Osteocyte (in vitro differentiated cells): ENCODE measurements at regions not wholly inside any gene's neighbourhood (a gene's known extent, or its start where the extent isn't known, plus 50 kb on each side); places are given as distances from the start of the nearest gene placed in this dataset.

ENCODE experiments used
- DNase-seq: peaks from one replicate; pipeline ENCODE4 v3.0.0; 2021; ENCODE audit warnings: mixed read lengths; ENCODE audit not compliant: unreplicated experiment; ENCODE audit errors: extremely low spot score
- H3K27ac Mint-ChIP-seq: one replicate; pipeline ENCODE4 v1.8.0; 2021; ENCODE audit warnings: mild to moderate bottlenecking, mixed read lengths; ENCODE audit not compliant: unreplicated experiment
- H3K27me3 Mint-ChIP-seq: one replicate; pipeline ENCODE4 v1.8.0; 2021; ENCODE audit warnings: mixed read lengths; ENCODE audit not compliant: unreplicated experiment
- H3K36me3 Mint-ChIP-seq: one replicate; pipeline ENCODE4 v1.8.0; 2021; ENCODE audit warnings: mixed read lengths; ENCODE audit not compliant: unreplicated experiment
- H3K4me1 Mint-ChIP-seq: one replicate; pipeline ENCODE4 v1.8.0; 2021; ENCODE audit warnings: mixed read lengths; ENCODE audit not compliant: unreplicated experiment
- H3K4me3 Mint-ChIP-seq: one replicate; pipeline ENCODE4 v1.8.0; 2021; ENCODE audit warnings: mild to moderate bottlenecking, moderate library complexity, mixed read lengths; ENCODE audit not compliant: unreplicated experiment
- H3K9me3 Mint-ChIP-seq: one replicate; pipeline ENCODE4 v1.8.0; 2021; ENCODE audit warnings: mixed read lengths; ENCODE audit not compliant: unreplicated experiment
- CTCF ChIP-seq: fragments of 200-600 bp; sonication (generic); IDR thresholded peaks from 2 replicates; pipeline ENCODE4 v1.5.0; 2021; ENCODE audit warnings: antibody characterized with exemption, mild to moderate bottlenecking, moderate library complexity

GRCh38 chr1:5493275-5493674 is 498.9 kb downstream of the NPHP4 start:
- no peaks in the 10 kb centered on the region for H3K4me1 Mint-ChIP-seq
- no peak overlapping the region for H3K27ac Mint-ChIP-seq
- H3K36me3 Mint-ChIP-seq = no peaks in the 10 kb centered on the region
- no peak for TF ChIP-seq CTCF
- H3K27me3 Mint-ChIP-seq = no peaks in the 10 kb centered on the region
- peaks cover 5% of the 10 kb centered on the region for H3K9me3 Mint-ChIP-seq
- H3K4me3 Mint-ChIP-seq = no peak overlapping the region
- DNase-seq = no peak

GRCh38 chr1:5492846-5493245 is 499.4 kb downstream of the NPHP4 start:
- Mint-ChIP-seq H3K4me1 (no peaks in the 10 kb centered on the region), H3K36me3 (no peaks in the 10 kb centered on the region), H3K27ac (no peak overlapping the region), H3K4me3 (no peak overlapping the region), H3K9me3 (peaks cover 5% of the 10 kb centered on the region), H3K27me3 (no peaks in the 10 kb centered on the region)
- no peak for TF ChIP-seq CTCF
- DNase-seq = no peak

- Mint-ChIP-seq H3K27me3 (no peaks in the 10 kb centered on the region), H3K27ac (no peak overlapping the region), H3K4me3 (no peak overlapping the region)
These were observed 500.9 kb downstream of the NPHP4 start for GRCh38 chr1:5491207-5491904.

GRCh38 chr1:5490635-5491034 is 501.6 kb downstream of the NPHP4 start:
- H3K27ac Mint-ChIP-seq = no peak overlapping the region
- peaks cover 5% of the 10 kb centered on the region for H3K9me3 Mint-ChIP-seq
- TF ChIP-seq CTCF = no peak
- no peaks in the 10 kb centered on the region for H3K27me3 Mint-ChIP-seq
- no peak for DNase-seq
- no peaks in the 10 kb centered on the region for H3K4me1 Mint-ChIP-seq
- H3K36me3 Mint-ChIP-seq = no peaks in the 10 kb centered on the region
- H3K4me3 Mint-ChIP-seq = no peak overlapping the region

More at GRCh38 chr1:5491207-5491904, 500.9 kb downstream of the NPHP4 start:
- H3K4me1 Mint-ChIP-seq = no peaks in the 10 kb centered on the region
- no peaks in the 10 kb centered on the region for H3K36me3 Mint-ChIP-seq
- H3K9me3 Mint-ChIP-seq = peaks cover 5% of the 10 kb centered on the region
- no peak for DNase-seq
- TF ChIP-seq CTCF = no peak

- no peak overlapping the region for H3K4me3 Mint-ChIP-seq
- no peak overlapping the region for H3K27ac Mint-ChIP-seq
- DNase-seq = no peak
- no peaks in the 10 kb centered on the region for H3K27me3 Mint-ChIP-seq
- H3K36me3 Mint-ChIP-seq = no peaks in the 10 kb centered on the region
- peaks cover 12% of the 10 kb centered on the region for H3K9me3 Mint-ChIP-seq
- no peak for TF ChIP-seq CTCF
- H3K4me1 Mint-ChIP-seq = no peaks in the 10 kb centered on the region
These were observed 503.8 kb downstream of the NPHP4 start for GRCh38 chr1:5488448-5488847.
